HEK293 (cell line): ENCODE measurements at regions not wholly inside any gene's neighbourhood (a gene's known extent, or its start where the extent isn't known, plus 50 kb on each side); places are given as distances from the start of the nearest gene placed in this dataset.

ENCODE experiments used
- CTCF ChIP-seq: fragments of 450-650 bp; formaldehyde crosslinking; IDR thresholded peaks from 2 replicates; pipeline ENCODE4 v1.5.1; 2016; ENCODE audit warnings: missing biosample characterization, missing genetic modification characterization
- HOXD13 ChIP-seq: sonication (generic); formaldehyde crosslinking; IDR thresholded peaks from 2 replicates; pipeline ENCODE4 v1.8.0; 2022; ENCODE audit warnings: missing genetic modification reagents, borderline replicate concordance
- PATZ1 ChIP-seq: fragments of 450-650 bp; formaldehyde crosslinking; IDR thresholded peaks from 2 replicates; pipeline ENCODE4 v1.5.1; 2016; ENCODE audit warnings: missing biosample characterization, missing genetic modification characterization
- ZBTB21 ChIP-seq: fragments of 450-650 bp; formaldehyde crosslinking; IDR thresholded peaks from 2 replicates; pipeline ENCODE4 v1.5.1; 2017; ENCODE audit warnings: missing biosample characterization, missing genetic modification characterization
- ZNF324 ChIP-seq: fragments of 450-650 bp; formaldehyde crosslinking; IDR thresholded peaks from 2 replicates; pipeline ENCODE4 v1.5.1; 2016; ENCODE audit warnings: missing biosample characterization, missing genetic modification characterization
- ZNF426 ChIP-seq: fragments of 450-650 bp; formaldehyde crosslinking; IDR thresholded peaks from 2 replicates; pipeline ENCODE4 v1.5.1; 2017; ENCODE audit warnings: missing biosample characterization, missing genetic modification characterization, mild to moderate bottlenecking, inconsistent platforms, moderate library complexity
- ZNF639 ChIP-seq: fragments of 450-650 bp; formaldehyde crosslinking; IDR thresholded peaks from 2 replicates; pipeline ENCODE4 v1.5.1; 2016; ENCODE audit warnings: missing biosample characterization, missing genetic modification characterization
- ZNF670 ChIP-seq: fragments of 450-650 bp; formaldehyde crosslinking; IDR thresholded peaks from 2 replicates; pipeline ENCODE4 v1.5.1; 2016; ENCODE audit warnings: missing biosample characterization, missing genetic modification characterization, low read depth
- ZNF837 ChIP-seq: fragments of 450-650 bp; formaldehyde crosslinking; IDR thresholded peaks from 2 replicates; pipeline ENCODE4 v1.5.1; 2016; ENCODE audit warnings: missing biosample characterization, missing genetic modification characterization
- TF ChIP-seq, protein P1 (sequence below): fragments of 450-650 bp; formaldehyde crosslinking; IDR thresholded peaks from 2 replicates; pipeline ENCODE4 v1.5.1; 2016; ENCODE audit warnings: missing biosample characterization, missing genetic modification characterization
- TF ChIP-seq, protein P2 (sequence below): fragments of 450-650 bp; formaldehyde crosslinking; IDR thresholded peaks from 2 replicates; pipeline ENCODE4 v1.5.1; 2017; ENCODE audit warnings: missing biosample characterization, missing genetic modification characterization

DNA sequence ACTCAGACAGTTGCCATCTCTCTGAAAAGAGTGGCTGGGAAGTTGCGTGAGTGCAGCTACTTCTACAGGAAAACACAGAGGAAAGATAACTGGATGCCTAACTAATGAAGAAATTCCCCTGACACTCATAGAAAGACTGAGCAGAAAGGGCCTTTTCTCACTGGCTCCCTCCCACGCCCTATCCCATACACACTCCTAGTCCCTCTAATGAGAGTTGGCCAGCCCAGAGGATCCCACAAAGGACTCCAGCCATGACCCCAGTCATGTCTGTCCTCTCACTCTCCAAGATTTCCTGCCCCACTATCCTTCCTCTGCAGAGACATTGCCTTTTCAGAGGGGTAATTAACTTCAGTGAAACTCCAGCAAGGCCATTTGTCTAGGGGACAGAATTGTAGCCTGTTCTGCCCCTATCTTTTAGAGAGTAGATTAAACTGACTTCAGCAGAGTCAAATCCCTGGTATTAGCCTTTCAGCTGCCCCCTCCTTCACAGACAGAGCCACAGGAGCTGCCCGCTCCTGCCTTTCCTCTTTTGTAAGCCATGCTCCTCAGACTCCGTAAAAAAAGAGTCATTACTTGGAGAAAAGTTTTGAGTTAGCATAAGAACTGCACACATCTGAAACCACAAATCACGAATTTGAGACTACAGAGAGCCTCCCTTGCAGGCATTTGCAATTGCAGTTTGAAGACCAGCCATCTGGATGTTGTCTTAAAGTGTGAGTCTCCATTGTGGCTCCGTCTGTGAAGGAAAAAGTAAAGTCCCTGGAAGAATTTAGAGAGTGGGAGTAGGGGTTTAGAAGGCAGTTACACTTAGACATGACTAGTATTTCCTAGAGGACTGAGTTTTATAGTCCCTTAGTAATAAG is 129.1 kb upstream of the SEMA6D start:
- TF ChIP-seq CTCF (tag by site-specific recombination) (no peak), ZNF837 (tag by site-specific recombination) (no peak), HOXD13 (CRISPR knock-in tag) (no peak), ZBTB21 (tag by site-specific recombination) (no peak), ZNF670 (no peak), ZNF426 (no peak), ZNF639 (tag by site-specific recombination) (no peak), PATZ1 (no peak), ZNF324 (tag by site-specific recombination) (no peak)
- TF ChIP-seq, protein P1, sequence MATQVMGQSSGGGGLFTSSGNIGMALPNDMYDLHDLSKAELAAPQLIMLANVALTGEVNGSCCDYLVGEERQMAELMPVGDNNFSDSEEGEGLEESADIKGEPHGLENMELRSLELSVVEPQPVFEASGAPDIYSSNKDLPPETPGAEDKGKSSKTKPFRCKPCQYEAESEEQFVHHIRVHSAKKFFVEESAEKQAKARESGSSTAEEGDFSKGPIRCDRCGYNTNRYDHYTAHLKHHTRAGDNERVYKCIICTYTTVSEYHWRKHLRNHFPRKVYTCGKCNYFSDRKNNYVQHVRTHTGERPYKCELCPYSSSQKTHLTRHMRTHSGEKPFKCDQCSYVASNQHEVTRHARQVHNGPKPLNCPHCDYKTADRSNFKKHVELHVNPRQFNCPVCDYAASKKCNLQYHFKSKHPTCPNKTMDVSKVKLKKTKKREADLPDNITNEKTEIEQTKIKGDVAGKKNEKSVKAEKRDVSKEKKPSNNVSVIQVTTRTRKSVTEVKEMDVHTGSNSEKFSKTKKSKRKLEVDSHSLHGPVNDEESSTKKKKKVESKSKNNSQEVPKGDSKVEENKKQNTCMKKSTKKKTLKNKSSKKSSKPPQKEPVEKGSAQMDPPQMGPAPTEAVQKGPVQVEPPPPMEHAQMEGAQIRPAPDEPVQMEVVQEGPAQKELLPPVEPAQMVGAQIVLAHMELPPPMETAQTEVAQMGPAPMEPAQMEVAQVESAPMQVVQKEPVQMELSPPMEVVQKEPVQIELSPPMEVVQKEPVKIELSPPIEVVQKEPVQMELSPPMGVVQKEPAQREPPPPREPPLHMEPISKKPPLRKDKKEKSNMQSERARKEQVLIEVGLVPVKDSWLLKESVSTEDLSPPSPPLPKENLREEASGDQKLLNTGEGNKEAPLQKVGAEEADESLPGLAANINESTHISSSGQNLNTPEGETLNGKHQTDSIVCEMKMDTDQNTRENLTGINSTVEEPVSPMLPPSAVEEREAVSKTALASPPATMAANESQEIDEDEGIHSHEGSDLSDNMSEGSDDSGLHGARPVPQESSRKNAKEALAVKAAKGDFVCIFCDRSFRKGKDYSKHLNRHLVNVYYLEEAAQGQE, result no peak
- TF ChIP-seq, protein P2, sequence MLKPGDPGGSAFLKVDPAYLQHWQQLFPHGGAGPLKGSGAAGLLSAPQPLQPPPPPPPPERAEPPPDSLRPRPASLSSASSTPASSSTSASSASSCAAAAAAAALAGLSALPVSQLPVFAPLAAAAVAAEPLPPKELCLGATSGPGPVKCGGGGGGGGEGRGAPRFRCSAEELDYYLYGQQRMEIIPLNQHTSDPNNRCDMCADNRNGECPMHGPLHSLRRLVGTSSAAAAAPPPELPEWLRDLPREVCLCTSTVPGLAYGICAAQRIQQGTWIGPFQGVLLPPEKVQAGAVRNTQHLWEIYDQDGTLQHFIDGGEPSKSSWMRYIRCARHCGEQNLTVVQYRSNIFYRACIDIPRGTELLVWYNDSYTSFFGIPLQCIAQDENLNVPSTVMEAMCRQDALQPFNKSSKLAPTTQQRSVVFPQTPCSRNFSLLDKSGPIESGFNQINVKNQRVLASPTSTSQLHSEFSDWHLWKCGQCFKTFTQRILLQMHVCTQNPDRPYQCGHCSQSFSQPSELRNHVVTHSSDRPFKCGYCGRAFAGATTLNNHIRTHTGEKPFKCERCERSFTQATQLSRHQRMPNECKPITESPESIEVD (tag by site-specific recombination), result no peak
